ENCODE measurements at regions not wholly inside any gene's neighbourhood (a gene's known extent, or its start where the extent isn't known, plus 50 kb on each side); places are given as distances from the start of the nearest gene placed in this dataset.
"Not testable (repeated sequence)": the region's sequence is repeated elsewhere in the genome, so short reads cannot be mapped to it uniquely, and the experiment has no call there.

DNA sequence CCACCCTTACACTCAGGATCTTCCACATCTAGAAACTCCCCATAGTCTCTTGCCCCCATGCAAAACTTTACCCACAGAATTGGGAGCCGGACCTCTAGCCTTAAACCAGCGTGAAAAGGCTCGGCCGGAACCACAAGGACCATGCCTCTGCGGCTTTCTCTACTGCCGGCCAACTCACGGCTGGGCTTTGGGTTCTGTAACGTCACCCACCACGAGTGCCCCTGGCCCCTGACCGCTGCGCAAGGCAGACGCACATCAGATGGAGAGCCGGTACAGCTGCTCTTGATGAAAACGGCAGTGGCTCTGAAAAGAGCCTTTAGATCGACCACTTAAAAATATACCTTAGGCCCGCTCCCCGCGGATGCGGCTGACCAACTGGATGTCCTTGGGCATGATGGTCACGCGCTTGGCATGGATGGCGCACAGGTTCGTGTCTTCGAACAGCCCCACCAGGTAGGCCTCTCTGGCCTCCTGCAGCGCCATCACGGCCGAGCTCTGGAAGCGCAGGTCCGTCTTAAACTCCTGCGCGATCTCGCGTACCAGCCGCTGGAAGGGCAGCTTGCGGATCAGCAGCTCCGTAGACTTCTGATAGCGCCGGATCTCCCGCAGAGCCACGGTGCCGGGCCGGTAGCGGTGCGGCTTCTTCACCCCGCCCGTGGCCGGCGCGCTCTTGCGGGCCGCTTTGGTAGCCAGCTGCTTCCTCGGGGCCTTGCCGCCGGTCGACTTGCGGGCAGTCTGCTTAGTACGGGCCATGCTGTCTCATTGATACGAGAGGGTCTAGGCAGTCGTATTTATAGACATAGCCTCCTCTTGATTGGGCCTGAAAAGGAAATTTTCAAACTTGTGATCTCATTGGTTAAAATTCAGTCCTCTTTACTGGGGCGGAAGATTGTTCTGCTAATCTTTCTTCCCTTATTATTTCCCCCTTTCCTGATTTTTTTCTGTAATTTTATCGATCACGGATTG, 66.3 kb downstream of the FAM72C start:
- Histone ChIP-seq H3K27ac (peak overlapping the region in 8 of 21 experiments; percentile 23 to 46 (median 30)), H3K4me3 (peak overlapping the region; percentile 21 to 43 (median 33))

- H3K4me3 ChIP-seq = peak overlapping the region in 6 of 7 experiments; percentile 27 to 50 (median 39)
- H3K27ac ChIP-seq = not testable (repeated sequence)
Observed at GRCh38 chr1:143904622-143904979, 67.2 kb downstream of the FAM72C start.

- H3K4me3 ChIP-seq = peak overlapping the region in 6 of 7 experiments; percentile 27 to 50 (median 39)
- not testable (repeated sequence) for H3K27ac ChIP-seq
Observed at GRCh38 chr1:143903899-143904621, 67.7 kb downstream of the FAM72C start.

GRCh38 chr1:143896377-143896776, 75.4 kb downstream of the FAM72C start:
- H3K4me3 ChIP-seq, H3K27ac ChIP-seq: not testable (repeated sequence)

GRCh38 chr1:143884932-143885574, 86.7 kb downstream of the FAM72C start:
- Histone ChIP-seq H3K4me3 (peak overlapping the region in 6 of 7 experiments; percentile 27 to 45 (median 30)), H3K27ac (peak overlapping the region in 2 of 21 experiments; percentile 39 to 47)

DNA sequence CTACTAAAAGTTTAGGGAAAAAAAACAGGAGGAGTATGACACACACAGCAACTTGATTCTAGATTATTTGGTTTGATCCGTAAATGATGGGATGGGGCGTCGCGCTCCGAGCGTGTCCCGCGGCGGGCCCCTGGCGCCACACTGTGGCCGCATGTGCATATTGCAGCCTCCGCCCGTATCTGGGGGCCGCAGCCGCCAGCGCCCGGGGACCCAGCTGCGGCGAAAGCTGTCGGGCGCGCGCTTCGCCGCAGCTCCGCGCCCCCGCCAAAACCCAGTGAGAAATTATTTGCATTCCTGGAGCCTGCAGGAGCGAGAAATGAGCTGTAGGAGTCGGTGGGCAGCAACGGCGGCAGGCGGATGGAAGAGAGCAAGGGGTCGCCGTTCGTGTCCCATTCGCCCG, 87.3 kb downstream of the FAM72C start:
- peak overlapping the region in 2 of 21 experiments; percentile 39 to 47 for H3K27ac ChIP-seq
- H3K4me3 ChIP-seq = peak overlapping the region in 6 of 7 experiments; percentile 27 to 45 (median 30)

- peak overlapping the region in 1 of 21 experiments; percentile 31 for H3K27ac ChIP-seq
- not testable (repeated sequence) for H3K4me3 ChIP-seq
Observed at GRCh38 chr1:143879757-143880536, 91.8 kb downstream of the FAM72C start.

- H3K4me3 ChIP-seq, H3K27ac ChIP-seq: not testable (repeated sequence)
Observed at GRCh38 chr1:143875947-143876346, 95.8 kb downstream of the FAM72C start.

DNA sequence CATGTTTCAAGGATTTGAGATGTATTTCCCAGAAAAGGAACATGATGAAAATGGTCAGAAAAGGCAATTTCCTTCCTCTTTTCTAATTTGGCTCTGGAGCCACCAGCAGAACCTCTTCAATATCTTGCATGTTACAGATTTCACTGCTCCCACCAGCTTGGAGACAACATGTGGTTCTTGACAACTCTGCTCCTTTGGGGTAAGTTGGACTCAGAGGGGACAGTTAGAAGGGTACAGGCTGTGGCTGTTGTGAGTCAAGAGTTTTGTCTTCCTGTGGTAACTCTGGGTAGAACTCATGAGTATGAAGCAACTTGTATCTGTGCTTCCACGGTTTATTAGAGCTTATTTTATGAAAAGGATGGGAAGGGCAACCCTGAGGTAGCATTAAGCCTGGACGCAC, 97.2 kb downstream of the FAM72C start:
- not testable (repeated sequence) for H3K4me3 ChIP-seq

GRCh38 chr1:143873650-143874049, 98.1 kb downstream of the FAM72C start:
- H3K4me3 ChIP-seq, H3K27ac ChIP-seq: not testable (repeated sequence)

More for the DNA sequence above, 97.2 kb downstream of the FAM72C start:
- not testable (repeated sequence) for H3K27ac ChIP-seq

- H3K4me3 ChIP-seq, H3K27ac ChIP-seq: not testable (repeated sequence)
Observed at GRCh38 chr1:143870388-143870787, 101.4 kb downstream of the FAM72C start.

DNA sequence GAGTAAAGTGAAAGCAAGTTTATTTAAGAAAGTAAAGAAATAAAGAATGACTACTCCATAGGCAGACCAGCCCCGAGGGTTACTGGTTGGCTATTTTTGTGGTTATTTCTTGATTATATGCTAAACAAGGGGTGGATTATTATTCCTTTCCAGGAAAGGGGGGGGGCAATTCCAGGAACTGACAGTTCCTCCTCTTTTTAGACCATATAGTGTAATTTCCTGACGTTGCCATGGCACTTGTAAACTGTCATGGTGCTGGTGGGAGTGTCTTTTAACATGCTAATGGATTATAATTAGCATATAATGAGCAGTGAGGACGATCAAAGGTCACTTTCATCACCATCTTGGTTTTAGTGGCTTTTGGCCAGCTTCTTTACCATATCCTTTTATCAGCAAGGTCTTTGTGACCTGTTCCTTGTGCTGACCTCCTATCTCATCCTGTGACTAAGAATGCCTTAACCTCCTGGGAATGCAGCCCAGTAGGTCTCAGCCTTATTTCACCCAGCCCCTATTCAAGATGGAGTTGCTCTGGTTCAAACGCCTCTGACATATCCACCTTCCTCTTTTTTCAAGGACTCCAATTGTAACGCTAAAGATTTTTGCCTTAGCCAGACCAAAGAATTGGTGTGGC, 104.1 kb downstream of the FAM72C start:
- not testable (repeated sequence) for H3K27ac ChIP-seq, H3K4me3 ChIP-seq

DNA sequence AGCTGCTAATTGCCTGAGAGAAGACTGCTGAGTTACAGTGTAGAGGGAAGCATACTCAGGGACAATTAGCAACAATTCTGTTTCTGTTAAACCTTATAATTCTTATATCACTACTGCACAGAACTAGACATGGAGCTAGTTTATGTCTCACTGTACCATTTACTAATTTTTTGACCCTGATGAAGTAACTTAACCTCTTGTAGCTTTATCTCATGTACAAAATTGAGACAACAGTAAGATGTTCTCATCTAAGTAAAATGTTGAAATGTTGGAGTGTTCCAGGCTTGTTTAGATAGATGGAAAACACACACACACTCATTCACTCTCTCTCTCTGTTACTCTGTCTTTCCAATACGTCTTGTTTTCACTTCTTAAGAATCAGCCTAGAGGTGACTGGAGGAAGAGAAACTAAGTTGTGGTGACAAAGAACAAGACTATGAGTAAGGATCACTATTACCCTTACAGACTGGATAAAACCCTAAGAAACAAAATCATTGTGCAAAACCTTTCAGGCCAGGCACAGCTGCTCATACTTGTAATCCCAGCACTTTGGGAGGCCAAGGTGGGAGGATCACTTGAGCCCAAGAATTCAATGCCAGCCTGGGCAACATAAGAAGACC, 107.8 kb downstream of the FAM72C start:
- not testable (repeated sequence) for H3K4me3 ChIP-seq, H3K27ac ChIP-seq

DNA sequence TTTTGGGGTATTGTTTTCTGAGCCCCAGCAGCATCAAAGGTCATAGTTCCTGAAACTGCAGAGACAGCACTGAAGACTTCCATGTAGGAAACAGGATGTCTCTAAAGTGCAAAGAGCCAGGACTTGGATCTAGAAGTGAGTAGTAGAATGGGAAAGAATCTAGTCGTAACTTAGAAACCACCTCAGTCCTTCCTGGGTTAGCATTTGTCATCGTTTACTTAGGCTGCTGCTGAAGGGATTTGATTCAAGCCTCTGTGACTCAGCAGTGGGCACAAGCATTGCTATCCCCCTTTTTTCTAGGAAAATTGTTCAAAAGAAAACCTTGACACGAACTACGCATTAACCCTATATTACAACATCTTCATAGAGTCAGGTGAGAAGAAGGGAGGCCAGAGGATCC, 109.1 kb downstream of the FAM72C start:
- H3K27ac ChIP-seq, H3K4me3 ChIP-seq: not testable (repeated sequence)

GRCh38 chr1:143861306-143861705, 110.5 kb downstream of the FAM72C start:
- not testable (repeated sequence) for H3K27ac ChIP-seq, H3K4me3 ChIP-seq

GRCh38 chr1:143855867-143856266, 115.9 kb downstream of the FAM72C start:
- not testable (repeated sequence) for H3K27ac ChIP-seq, H3K4me3 ChIP-seq

DNA sequence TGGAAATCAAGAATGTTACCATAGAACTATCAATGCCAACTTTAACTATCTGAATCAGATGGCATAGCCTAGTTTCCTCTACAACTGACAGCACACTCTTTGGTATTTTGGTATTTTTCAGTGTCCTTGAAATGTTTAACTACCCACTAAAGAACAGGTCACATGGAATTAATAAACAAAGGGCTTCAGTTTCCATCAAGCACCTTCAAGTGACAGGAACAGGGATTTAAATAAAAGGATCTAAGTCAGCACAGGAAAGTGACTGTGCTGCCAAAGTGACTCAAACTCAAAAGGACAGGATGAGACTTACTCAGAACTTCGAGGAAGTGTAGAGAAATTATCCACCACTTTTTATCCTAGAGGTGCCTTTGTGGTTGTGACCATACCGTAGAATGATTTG, 117.7 kb downstream of the FAM72C start:
- H3K4me3 ChIP-seq, H3K27ac ChIP-seq: not testable (repeated sequence)

- not testable (repeated sequence) for H3K27ac ChIP-seq, H3K4me3 ChIP-seq
Observed at GRCh38 chr1:143850637-143851036, 121.1 kb downstream of the FAM72C start.

- H3K4me3 ChIP-seq, H3K27ac ChIP-seq: not testable (repeated sequence)
Observed at GRCh38 chr1:143848859-143849258, 122.9 kb downstream of the FAM72C start.
